Neural cell (in vitro differentiated cells): ENCODE measurements at regions not wholly inside any gene's neighbourhood (a gene's known extent, or its start where the extent isn't known, plus 50 kb on each side); places are given as distances from the start of the nearest gene placed in this dataset.

ENCODE experiments used
- H2AFZ ChIP-seq: fragments of 200-600, 300-800 bp; sonication (generic), shearing (Covaris generic); 2 replicates; pipeline ENCODE4 v1.6.0; 2014; ENCODE audit warnings: low read depth, mild to moderate bottlenecking, antibody characterized with exemption, low read length, moderate library complexity
- H3F3A ChIP-seq: fragments of 200-600 bp; shearing (Covaris generic); 2 replicates; pipeline ENCODE4 v1.6.1; 2016; ENCODE audit warnings: mild to moderate bottlenecking, moderate library complexity, mixed read lengths, antibody characterized with exemption, low read length; ENCODE audit not compliant: insufficient read depth, poor library complexity, severe bottlenecking
- H3K27ac ChIP-seq: fragments of 200-600, 300-800 bp; sonication (generic), shearing (Covaris generic); 2 replicates; pipeline ENCODE4 v1.5.1; 2014; ENCODE audit warnings: mild to moderate bottlenecking, low read length, moderate library complexity
- H3K27me3 ChIP-seq: fragments of 300-800, 200-600 bp; sonication (generic), shearing (Covaris generic); 2 replicates; pipeline ENCODE4 v1.6.0; 2014; ENCODE audit warnings: mild to moderate bottlenecking, low read depth, low read length, moderate library complexity; ENCODE audit not compliant: insufficient read depth
- H3K36me3 ChIP-seq: fragments of 300-800, 200-600 bp; sonication (generic), shearing (Covaris generic); 2 replicates; pipeline ENCODE4 v1.5.1; 2014; ENCODE audit warnings: mild to moderate bottlenecking, antibody characterized with exemption, low read length, moderate library complexity; ENCODE audit not compliant: insufficient read depth
- H3K4me2 ChIP-seq: fragments of 300-800, 200-600 bp; sonication (generic), shearing (Covaris generic); 2 replicates; pipeline ENCODE4 v1.6.0; 2014; ENCODE audit warnings: mild to moderate bottlenecking, low read length
- H3K4me3 ChIP-seq: fragments of 300-800, 200-600 bp; sonication (generic), shearing (Covaris generic); 2 replicates; pipeline ENCODE4 v1.5.1; 2014; ENCODE audit warnings: mild to moderate bottlenecking, low read length, moderate library complexity
- H3K79me2 ChIP-seq: fragments of 200-600 bp; shearing (Covaris generic); replicated peaks from 2 replicates; pipeline ENCODE4 v1.6.0; 2014; ENCODE audit warnings: mild to moderate bottlenecking, low read length, moderate library complexity; ENCODE audit not compliant: insufficient read depth
- H3K9ac ChIP-seq: fragments of 300-800, 200-600 bp; sonication (generic), shearing (Covaris generic); 2 replicates; pipeline ENCODE4 v1.6.1; 2016; ENCODE audit warnings: mild to moderate bottlenecking, low read length, mixed read lengths
- H3K9me2 ChIP-seq: fragments of 200-600 bp; shearing (Covaris generic); 2 replicates; pipeline ENCODE4 v1.6.1; 2016; ENCODE audit warnings: mild to moderate bottlenecking, low read length, mixed read lengths; ENCODE audit not compliant: insufficient read depth
- H3K9me3 ChIP-seq: fragments of 200-600, 300-800 bp; sonication (generic), shearing (Covaris generic); 2 replicates; pipeline ENCODE4 v1.6.1; 2016; ENCODE audit warnings: mild to moderate bottlenecking, mixed run types, low read length, moderate library complexity, mixed read lengths
- H4K20me1 ChIP-seq: fragments of 200-600 bp; shearing (Covaris generic); 2 replicates; pipeline ENCODE4 v1.6.1; 2016; ENCODE audit warnings: mild to moderate bottlenecking, mixed run types; ENCODE audit not compliant: insufficient read depth
- CTCF ChIP-seq: fragments of 450-650 bp; IDR thresholded peaks from 2 replicates; pipeline ENCODE4 v1.5.1; 2014; ENCODE audit warnings: antibody characterized with exemption, mild to moderate bottlenecking, moderate library complexity; ENCODE audit not compliant: poor library complexity, severe bottlenecking
- EP300 ChIP-seq: fragments of 450-650 bp; conservative IDR thresholded peaks from 2 replicates; pipeline ENCODE4 v1.6.1; 2014; ENCODE audit warnings: antibody characterized with exemption, mild to moderate bottlenecking, moderate library complexity; ENCODE audit not compliant: poor library complexity, severe bottlenecking
- EZH2 ChIP-seq: fragments of 200-600, 300-800 bp; shearing (Covaris generic), sonication (generic); IDR thresholded peaks from 2 replicates; pipeline ENCODE4 v1.6.1; 2014; ENCODE audit warnings: antibody characterized with exemption, low read length, borderline replicate concordance, mild to moderate bottlenecking; ENCODE audit not compliant: insufficient read depth, poor library complexity, severe bottlenecking
- MXI1 ChIP-seq: fragments of 450-650 bp; conservative IDR thresholded peaks from 2 replicates; pipeline ENCODE4 v1.6.1; 2014; ENCODE audit warnings: antibody characterized with exemption, mild to moderate bottlenecking; ENCODE audit not compliant: poor library complexity, severe bottlenecking
- POLR2AphosphoS5 ChIP-seq: IDR thresholded peaks from 2 replicates; pipeline ENCODE4 v1.6.1; 2012
- RAD21 ChIP-seq: fragments of 450-650 bp; conservative IDR thresholded peaks from 2 replicates; pipeline ENCODE4 v1.6.1; 2014; ENCODE audit warnings: antibody characterized with exemption, mild to moderate bottlenecking, moderate library complexity
- REST ChIP-seq: IDR thresholded peaks from 2 replicates; pipeline ENCODE4 v1.6.1; 2012; ENCODE audit warnings: borderline replicate concordance
- SMC3 ChIP-seq: fragments of 450-650 bp; conservative IDR thresholded peaks from 2 replicates; pipeline ENCODE4 v1.6.1; 2014; ENCODE audit warnings: antibody characterized with exemption, mild to moderate bottlenecking, moderate library complexity; ENCODE audit not compliant: poor library complexity
- TAF1 ChIP-seq: IDR thresholded peaks from 2 replicates; pipeline ENCODE4 v1.6.1; 2012; ENCODE audit warnings: low read depth

DNA sequence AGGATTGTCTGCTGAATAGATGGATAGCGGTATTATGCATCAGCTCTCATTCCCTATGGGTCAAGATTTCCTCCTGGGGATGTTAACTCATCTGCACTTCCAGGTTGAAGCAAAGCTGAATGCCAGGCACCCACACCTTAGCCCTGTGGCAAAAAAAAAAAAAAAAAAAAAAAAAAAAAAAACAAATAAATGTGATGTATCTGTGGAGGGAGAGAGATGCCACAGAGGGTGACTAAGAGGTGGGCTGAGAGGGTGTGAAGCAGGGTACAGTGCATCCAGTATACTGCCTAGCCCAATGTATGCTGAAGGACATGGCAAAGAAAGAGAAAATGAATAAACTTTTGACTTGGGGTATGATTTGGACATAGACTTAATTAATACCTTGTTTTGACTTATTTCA, 91.4 kb downstream of the COPS8 start:
- H3K4me2 ChIP-seq = no peak overlapping the region
- H4K20me1 ChIP-seq = no peaks in the 10 kb centered on the region
- no peaks in the 10 kb centered on the region for H3K79me2 ChIP-seq
- no peaks in the 10 kb centered on the region for H3F3A ChIP-seq
- H3K36me3 ChIP-seq = no peaks in the 10 kb centered on the region
- no peaks in the 10 kb centered on the region for H3K27me3 ChIP-seq
- no peak overlapping the region for H3K27ac ChIP-seq
- peaks cover 6% of the 10 kb centered on the region for H3K9me3 ChIP-seq
- no peak overlapping the region for H3K4me3 ChIP-seq
- no peak for TF ChIP-seq REST
- no peak for TF ChIP-seq RAD21
- no peak for TF ChIP-seq SMC3
- no peak for TF ChIP-seq MXI1
- TF ChIP-seq CTCF = no peak
- no peak for TF ChIP-seq POLR2AphosphoS5
- TF ChIP-seq EP300 = no peak
- TF ChIP-seq TAF1 = no peak
- TF ChIP-seq EZH2 = no peak
- H3K9me2 ChIP-seq = no peaks in the 10 kb centered on the region
- H2AFZ ChIP-seq = no peak overlapping the region
- no peak overlapping the region for H3K9ac ChIP-seq

- no peaks in the 10 kb centered on the region for H3F3A ChIP-seq
- H2AFZ ChIP-seq = no peak overlapping the region
- H3K9ac ChIP-seq = no peak overlapping the region
- H3K4me2 ChIP-seq = no peak overlapping the region
- H4K20me1 ChIP-seq = no peaks in the 10 kb centered on the region
- no peak overlapping the region for H3K27ac ChIP-seq
- peaks cover 6% of the 10 kb centered on the region for H3K9me3 ChIP-seq
- H3K36me3 ChIP-seq = no peaks in the 10 kb centered on the region
- TF ChIP-seq SMC3 (no peak), REST (no peak)
- no peaks in the 10 kb centered on the region for H3K27me3 ChIP-seq
- no peaks in the 10 kb centered on the region for H3K9me2 ChIP-seq
- H3K4me3 ChIP-seq = no peak overlapping the region
- no peaks in the 10 kb centered on the region for H3K79me2 ChIP-seq
These were observed 92.3 kb downstream of the COPS8 start for GRCh38 chr2:237177986-237178385.
